ENCODE measurements at regions not wholly inside any gene's neighbourhood (a gene's known extent, or its start where the extent isn't known, plus 50 kb on each side); places are given as distances from the start of the nearest gene placed in this dataset.

- TF ChIP-seq CTCF (IDR thresholded peaks at IDR 0.05; ENCODE audit: low read depth, low read length) (no peak), EZH2phosphoT487 (IDR thresholded peaks at IDR 0.05; ENCODE audit: low read depth) (no peak)
Observed at GRCh38 chr2:19000776-19001175, 357.6 kb downstream of the OSR1 start.
